ENCODE measurements at regions not wholly inside any gene's neighbourhood (a gene's known extent, or its start where the extent isn't known, plus 50 kb on each side); places are given as distances from the start of the nearest gene placed in this dataset.

DNA sequence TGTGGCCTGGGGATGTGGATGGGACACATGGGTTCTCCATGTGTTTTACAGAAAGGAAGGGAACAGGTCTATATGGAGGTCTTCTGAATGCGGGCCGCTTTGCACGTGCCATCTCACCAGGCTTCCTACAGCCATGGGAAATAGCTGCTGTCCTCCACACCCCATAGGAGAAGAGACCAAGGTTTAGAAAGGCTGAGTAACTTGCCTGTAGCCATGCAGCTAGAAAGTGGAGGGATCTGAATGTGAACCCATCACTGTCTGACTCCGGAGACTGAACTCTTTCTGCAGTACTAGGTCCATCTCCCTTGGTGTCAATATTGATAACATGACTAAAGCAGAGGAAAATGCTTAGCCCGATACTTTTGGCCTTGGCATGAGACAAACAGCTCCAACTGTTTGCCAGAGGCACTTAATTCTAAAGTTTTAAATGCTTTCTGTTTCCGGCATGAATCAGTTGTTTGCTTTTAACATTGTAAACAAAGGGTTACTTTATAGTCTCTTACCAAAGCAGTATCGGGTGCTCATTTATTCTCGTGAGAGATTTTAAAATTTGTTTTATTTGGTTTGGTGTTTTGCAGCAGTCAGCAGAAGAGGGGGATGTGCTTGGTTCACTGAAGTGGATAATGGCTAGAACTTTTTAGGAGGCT is 64.8 kb upstream of the LOXL4 start:
- no peak overlapping the region for H3K27ac ChIP-seq
- 60 to 66% methylated on average over 8 of the region's 8 CpGs for WGBS, 2 donors
- no peak overlapping the region for H3K4me3 ChIP-seq
- H3K36me3 ChIP-seq = no peaks in the 10 kb centered on the region
- TF ChIP-seq EP300 (IDR thresholded peaks at IDR 0.05) (no peak), POLR2A (IDR thresholded peaks at IDR 0.05) (no peak), POLR2AphosphoS5 (IDR thresholded peaks at IDR 0.05) (no peak)
- TF ChIP-seq, protein P1, sequence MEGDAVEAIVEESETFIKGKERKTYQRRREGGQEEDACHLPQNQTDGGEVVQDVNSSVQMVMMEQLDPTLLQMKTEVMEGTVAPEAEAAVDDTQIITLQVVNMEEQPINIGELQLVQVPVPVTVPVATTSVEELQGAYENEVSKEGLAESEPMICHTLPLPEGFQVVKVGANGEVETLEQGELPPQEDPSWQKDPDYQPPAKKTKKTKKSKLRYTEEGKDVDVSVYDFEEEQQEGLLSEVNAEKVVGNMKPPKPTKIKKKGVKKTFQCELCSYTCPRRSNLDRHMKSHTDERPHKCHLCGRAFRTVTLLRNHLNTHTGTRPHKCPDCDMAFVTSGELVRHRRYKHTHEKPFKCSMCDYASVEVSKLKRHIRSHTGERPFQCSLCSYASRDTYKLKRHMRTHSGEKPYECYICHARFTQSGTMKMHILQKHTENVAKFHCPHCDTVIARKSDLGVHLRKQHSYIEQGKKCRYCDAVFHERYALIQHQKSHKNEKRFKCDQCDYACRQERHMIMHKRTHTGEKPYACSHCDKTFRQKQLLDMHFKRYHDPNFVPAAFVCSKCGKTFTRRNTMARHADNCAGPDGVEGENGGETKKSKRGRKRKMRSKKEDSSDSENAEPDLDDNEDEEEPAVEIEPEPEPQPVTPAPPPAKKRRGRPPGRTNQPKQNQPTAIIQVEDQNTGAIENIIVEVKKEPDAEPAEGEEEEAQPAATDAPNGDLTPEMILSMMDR (IDR thresholded peaks at IDR 0.05) = no peak
- DNase-seq (no peak), ATAC-seq (ENCODE audit: low FRiP score in 2 of 2) (no peak)
- no peaks in the 10 kb centered on the region for H3K27me3 ChIP-seq
- no peaks in the 10 kb centered on the region for H3K9me3 ChIP-seq
- peaks cover 0 to 7% (median 4%) of the 10 kb centered on the region in 4 donors for H3K4me1 ChIP-seq

DNA sequence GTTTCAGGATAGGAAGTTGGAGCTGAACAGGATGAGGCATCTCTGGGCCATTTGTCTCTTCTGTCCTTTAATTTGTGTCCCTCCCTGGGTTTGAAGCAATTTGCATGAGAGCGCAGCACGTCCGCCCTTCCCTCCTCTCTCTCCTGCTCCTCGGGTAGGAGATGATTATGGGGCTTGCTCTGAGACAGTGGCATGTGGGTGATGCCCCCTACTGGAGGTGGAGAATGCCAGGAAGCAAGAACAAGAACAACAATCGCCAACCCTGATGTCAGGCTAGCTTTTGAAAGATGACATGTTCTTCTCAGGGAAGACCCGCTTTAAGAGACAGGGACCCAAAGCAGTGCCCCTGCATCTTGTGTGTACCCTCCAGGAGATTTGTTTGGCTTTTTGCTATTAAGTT is 63.9 kb upstream of the LOXL4 start:
- no peaks in the 10 kb centered on the region for H3K27me3 ChIP-seq
- peaks cover 0 to 7% (median 4%) of the 10 kb centered on the region in 4 donors for H3K4me1 ChIP-seq
- 57 to 66% methylated on average over 6 of the region's 6 CpGs for WGBS, 2 donors
- peak in 1 of 2 donors; percentile 48 for ATAC-seq (ENCODE audit: low FRiP score in 2 of 2)
- H3K4me3 ChIP-seq = no peak overlapping the region
- TF ChIP-seq, protein P1 (IDR thresholded peaks at IDR 0.05) = peak in 1 of 6 experiments; percentile 34
- TF ChIP-seq POLR2A (IDR thresholded peaks at IDR 0.05) (no peak), POLR2AphosphoS5 (IDR thresholded peaks at IDR 0.05) (no peak)
- no peak for DNase-seq
- no peaks in the 10 kb centered on the region for H3K36me3 ChIP-seq
- H3K27ac ChIP-seq = no peak overlapping the region
- no peaks in the 10 kb centered on the region for H3K9me3 ChIP-seq

DNA sequence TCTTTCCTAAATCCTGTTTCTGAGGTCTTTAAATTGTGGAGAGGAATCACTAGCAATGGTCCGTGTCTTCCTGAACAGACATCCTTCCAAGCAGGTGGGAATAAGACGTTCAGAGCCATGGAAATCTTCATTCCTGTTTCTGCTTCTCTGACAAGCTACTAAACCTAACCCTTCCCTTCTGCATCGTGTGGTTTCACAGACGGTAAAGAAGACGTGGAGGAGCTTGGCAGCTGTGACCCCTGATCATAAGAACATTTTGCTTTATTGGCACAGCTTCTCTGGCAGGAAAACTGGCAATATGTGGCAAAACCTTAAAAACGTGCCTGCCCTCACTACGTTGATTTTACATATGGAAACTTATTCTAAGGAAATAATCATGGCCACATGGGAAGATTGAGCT is 63.0 kb upstream of the LOXL4 start:
- Histone ChIP-seq H3K36me3 (no peaks in the 10 kb centered on the region), H3K4me3 (no peak overlapping the region), H3K9me3 (no peaks in the 10 kb centered on the region), H3K27me3 (no peaks in the 10 kb centered on the region), H3K4me1 (peaks cover 0 to 7% (median 4%) of the 10 kb centered on the region in 4 donors), H3K27ac (no peak overlapping the region)
- no peak for ATAC-seq (ENCODE audit: low FRiP score in 2 of 2)
- TF ChIP-seq, protein P1 (IDR thresholded peaks at IDR 0.05) = no peak
- TF ChIP-seq POLR2AphosphoS5 (IDR thresholded peaks at IDR 0.05) (no peak), EP300 (IDR thresholded peaks at IDR 0.05) (no peak), POLR2A (IDR thresholded peaks at IDR 0.05) (no peak)
- DNase-seq = no peak
- WGBS, 2 donors = 79 to 80% methylated on average over 7 of the region's 7 CpGs

DNA sequence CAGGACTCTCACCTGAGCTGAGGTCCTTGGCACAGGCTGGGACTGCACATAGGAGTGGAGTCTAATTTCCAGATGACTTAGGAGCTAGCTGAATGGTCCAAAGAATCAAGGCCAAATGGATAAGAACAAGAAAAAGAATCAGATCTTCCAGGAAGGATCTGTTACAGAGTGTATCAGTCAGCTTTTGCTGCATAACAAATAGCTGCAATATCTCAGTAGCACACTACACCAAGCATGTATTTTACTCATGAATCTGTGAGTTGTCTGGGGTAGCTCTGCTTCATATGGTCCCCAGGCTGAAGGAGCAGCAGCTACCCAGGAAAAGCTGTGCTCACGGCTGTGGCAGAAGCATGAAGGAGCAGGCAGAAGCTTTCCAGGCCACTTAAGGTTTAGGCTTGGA is 60.6 kb upstream of the LOXL4 start:
- no peak for TF ChIP-seq EP300 (IDR thresholded peaks at IDR 0.05)
- TF ChIP-seq POLR2A (IDR thresholded peaks at IDR 0.05) = no peak
- TF ChIP-seq POLR2AphosphoS5 (IDR thresholded peaks at IDR 0.05) = no peak
- TF ChIP-seq, protein P1 (IDR thresholded peaks at IDR 0.05) = no peak
- Histone ChIP-seq H3K27me3 (no peaks in the 10 kb centered on the region), H3K27ac (no peak overlapping the region), H3K36me3 (no peaks in the 10 kb centered on the region), H3K9me3 (no peaks in the 10 kb centered on the region), H3K4me3 (no peak overlapping the region), H3K4me1 (peaks cover 3 to 10% (median 5%) of the 10 kb centered on the region in 4 donors)
- DNase-seq (no peak), ATAC-seq (ENCODE audit: low FRiP score in 2 of 2) (no peak)
- WGBS, 2 donors = 100% methylated on average over 1 of the region's 1 CpG

DNA sequence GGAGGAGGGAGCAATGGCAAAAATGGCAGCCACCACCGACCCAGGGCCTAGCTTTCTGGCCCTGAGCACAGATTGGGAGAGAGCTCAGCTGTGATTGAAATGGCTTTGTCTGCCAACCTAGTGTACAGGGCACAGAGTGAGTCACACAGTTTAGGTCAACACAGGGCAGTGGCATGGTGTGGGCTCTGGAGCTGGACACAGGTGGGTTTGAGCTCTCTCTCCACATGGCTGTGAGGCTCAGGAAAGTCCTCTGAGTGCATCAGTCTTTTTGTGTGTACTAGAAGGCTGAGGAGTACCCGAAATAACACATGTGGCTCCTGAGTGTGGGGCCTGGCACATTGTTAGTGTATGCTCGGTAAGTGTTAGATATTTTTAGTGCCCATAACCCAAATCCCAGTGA is 60.2 kb upstream of the LOXL4 start:
- DNase-seq = no peak
- Histone ChIP-seq H3K9me3 (no peaks in the 10 kb centered on the region), H3K27me3 (no peaks in the 10 kb centered on the region), H3K36me3 (no peaks in the 10 kb centered on the region), H3K4me1 (peaks cover 3 to 11% (median 6%) of the 10 kb centered on the region in 4 donors), H3K4me3 (no peak overlapping the region), H3K27ac (no peak overlapping the region)
- no peak for ATAC-seq (ENCODE audit: low FRiP score in 2 of 2)
- TF ChIP-seq POLR2A (IDR thresholded peaks at IDR 0.05) (no peak), EP300 (IDR thresholded peaks at IDR 0.05) (no peak), POLR2AphosphoS5 (IDR thresholded peaks at IDR 0.05) (no peak)
- TF ChIP-seq, protein P1 (IDR thresholded peaks at IDR 0.05) = no peak
- 89 to 90% methylated on average over 3 of the region's 3 CpGs for WGBS, 2 donors

Measured in upper lobe of left lung (tissue), 6 donors.